ENCODE measurements at regions not wholly inside any gene's neighbourhood (a gene's known extent, or its start where the extent isn't known, plus 50 kb on each side); places are given as distances from the start of the nearest gene placed in this dataset.
"Not testable (repeated sequence)": the region's sequence is repeated elsewhere in the genome, so short reads cannot be mapped to it uniquely, and the experiment has no call there.

DNA sequence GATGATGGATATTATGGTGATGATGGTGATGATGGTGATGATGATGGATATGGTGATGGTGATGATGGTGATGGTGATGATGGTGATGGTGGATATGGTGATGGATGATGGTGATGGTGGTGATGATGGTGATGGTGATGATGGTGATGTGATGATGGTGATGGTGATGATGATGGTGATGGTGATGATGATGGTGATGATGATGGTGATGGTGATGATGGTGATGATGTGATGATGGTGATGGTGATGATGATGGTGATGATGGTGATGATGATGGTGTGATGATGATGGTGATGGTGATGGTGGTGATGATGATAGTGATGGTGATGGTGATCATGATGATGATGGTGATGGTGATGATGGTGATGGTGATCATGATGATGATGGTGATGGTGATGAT lies 119.5 kb downstream of the ZNF664 start:
- TF ChIP-seq, protein P1, sequence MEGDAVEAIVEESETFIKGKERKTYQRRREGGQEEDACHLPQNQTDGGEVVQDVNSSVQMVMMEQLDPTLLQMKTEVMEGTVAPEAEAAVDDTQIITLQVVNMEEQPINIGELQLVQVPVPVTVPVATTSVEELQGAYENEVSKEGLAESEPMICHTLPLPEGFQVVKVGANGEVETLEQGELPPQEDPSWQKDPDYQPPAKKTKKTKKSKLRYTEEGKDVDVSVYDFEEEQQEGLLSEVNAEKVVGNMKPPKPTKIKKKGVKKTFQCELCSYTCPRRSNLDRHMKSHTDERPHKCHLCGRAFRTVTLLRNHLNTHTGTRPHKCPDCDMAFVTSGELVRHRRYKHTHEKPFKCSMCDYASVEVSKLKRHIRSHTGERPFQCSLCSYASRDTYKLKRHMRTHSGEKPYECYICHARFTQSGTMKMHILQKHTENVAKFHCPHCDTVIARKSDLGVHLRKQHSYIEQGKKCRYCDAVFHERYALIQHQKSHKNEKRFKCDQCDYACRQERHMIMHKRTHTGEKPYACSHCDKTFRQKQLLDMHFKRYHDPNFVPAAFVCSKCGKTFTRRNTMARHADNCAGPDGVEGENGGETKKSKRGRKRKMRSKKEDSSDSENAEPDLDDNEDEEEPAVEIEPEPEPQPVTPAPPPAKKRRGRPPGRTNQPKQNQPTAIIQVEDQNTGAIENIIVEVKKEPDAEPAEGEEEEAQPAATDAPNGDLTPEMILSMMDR (IDR thresholded peaks at IDR 0.05), result not testable (repeated sequence)
- not testable (repeated sequence) for TF ChIP-seq POLR2A, POLR2AphosphoS5 (IDR thresholded peaks at IDR 0.05)
